OCI-LY7 (cell line): ENCODE measurements at regions not wholly inside any gene's neighbourhood (a gene's known extent, or its start where the extent isn't known, plus 50 kb on each side); places are given as distances from the start of the nearest gene placed in this dataset.

Source experiments
- EZH2phosphoT487 ChIP-seq: fragments of 200-600 bp; sonication (generic); IDR thresholded peaks from 2 replicates; pipeline ENCODE4 v1.6.1; 2018; ENCODE audit warnings: low read depth, borderline replicate concordance, mild to moderate bottlenecking, mixed run types, antibody characterized with exemption, low read length, moderate library complexity, mixed read lengths
- TF ChIP-seq, protein P1 (sequence below): fragments of 200-600 bp; sonication (generic); conservative IDR thresholded peaks from 2 replicates; pipeline ENCODE4 v1.5.1; 2014; ENCODE audit warnings: mild to moderate bottlenecking, antibody characterized with exemption, low read length, moderate library complexity, mixed read lengths

DNA sequence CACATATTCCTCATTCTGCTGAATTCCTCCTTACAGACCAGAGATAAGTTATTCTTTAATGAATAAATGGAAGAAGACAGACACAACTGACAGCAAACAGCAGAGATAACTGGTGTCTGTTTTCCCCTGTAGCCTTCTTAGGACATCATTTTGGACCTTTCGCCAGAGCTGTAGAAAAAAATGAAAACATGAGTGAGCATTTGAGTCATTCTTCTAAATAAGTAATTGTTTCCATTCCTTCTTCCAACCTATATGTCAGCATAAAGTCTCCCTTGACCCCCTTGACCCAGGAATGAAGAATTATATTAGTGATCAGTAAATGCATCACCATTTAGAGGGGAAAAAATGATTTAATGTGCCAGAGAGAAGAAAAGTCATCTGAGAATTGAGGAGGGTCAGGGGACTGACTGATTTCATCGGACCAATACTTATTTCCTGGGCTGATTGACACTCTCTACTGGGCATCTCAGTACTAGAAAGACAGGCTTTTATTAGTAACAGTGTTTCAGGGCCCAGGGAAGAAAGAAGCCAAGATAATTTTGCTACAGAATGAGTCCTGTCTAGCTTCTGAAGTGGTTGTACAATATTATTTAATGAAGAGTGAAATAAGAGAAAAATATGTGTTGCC lies 597.0 kb downstream of the PSAT1 start:
- TF ChIP-seq, protein P1, sequence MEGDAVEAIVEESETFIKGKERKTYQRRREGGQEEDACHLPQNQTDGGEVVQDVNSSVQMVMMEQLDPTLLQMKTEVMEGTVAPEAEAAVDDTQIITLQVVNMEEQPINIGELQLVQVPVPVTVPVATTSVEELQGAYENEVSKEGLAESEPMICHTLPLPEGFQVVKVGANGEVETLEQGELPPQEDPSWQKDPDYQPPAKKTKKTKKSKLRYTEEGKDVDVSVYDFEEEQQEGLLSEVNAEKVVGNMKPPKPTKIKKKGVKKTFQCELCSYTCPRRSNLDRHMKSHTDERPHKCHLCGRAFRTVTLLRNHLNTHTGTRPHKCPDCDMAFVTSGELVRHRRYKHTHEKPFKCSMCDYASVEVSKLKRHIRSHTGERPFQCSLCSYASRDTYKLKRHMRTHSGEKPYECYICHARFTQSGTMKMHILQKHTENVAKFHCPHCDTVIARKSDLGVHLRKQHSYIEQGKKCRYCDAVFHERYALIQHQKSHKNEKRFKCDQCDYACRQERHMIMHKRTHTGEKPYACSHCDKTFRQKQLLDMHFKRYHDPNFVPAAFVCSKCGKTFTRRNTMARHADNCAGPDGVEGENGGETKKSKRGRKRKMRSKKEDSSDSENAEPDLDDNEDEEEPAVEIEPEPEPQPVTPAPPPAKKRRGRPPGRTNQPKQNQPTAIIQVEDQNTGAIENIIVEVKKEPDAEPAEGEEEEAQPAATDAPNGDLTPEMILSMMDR, result no peak
- TF ChIP-seq EZH2phosphoT487, result no peak
